GM18508 (cell line): ENCODE measurements at regions not wholly inside any gene's neighbourhood (a gene's known extent, or its start where the extent isn't known, plus 50 kb on each side); places are given as distances from the start of the nearest gene placed in this dataset.

Experiments used
- ATAC-seq: cut with Tn5 transposase; IDR thresholded peaks from one replicate; pipeline ENCODE4 v1.9.1; 2021; ENCODE audit warnings: moderate number of reproducible peaks; ENCODE audit not compliant: insufficient read depth, unreplicated experiment

DNA sequence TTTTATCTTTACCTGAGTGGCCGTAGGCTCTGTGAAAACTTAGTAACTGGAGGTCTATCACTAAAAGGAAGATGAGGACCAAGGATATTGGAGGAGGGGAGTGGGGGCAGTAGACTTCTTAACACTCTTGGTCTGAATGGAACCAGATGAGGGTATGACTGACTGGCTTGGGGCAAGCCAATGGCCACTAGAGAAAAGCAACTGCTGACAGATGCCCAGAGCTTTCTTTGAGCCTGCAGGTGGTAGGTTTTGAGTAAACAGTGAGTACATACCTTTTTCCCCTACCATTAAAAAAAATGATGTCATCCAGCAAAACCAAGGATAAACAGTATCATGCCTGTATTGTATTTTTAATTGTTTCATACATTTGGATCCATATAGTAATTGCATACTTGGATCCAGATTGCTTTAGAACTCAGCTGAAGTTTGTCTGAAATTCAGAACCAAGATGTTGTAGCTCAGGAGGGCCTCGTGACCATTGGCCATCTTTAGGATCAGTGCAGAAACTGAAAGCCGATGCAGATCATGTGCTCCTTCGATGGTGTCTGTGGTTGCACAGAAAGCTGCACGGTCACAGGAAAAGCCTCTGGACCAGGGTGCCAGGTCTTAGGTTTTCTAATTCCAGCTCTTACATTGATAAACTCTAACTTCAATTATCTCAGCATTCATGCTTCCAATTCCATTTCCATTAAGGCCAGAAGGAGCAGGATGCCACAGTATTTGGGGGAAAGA, 131.0 kb downstream of the PDGFRA start:
- ATAC-seq = no peak

- ATAC-seq = no peak
These were observed 133.9 kb downstream of the PDGFRA start for GRCh38 chr4:54363037-54363436.

DNA sequence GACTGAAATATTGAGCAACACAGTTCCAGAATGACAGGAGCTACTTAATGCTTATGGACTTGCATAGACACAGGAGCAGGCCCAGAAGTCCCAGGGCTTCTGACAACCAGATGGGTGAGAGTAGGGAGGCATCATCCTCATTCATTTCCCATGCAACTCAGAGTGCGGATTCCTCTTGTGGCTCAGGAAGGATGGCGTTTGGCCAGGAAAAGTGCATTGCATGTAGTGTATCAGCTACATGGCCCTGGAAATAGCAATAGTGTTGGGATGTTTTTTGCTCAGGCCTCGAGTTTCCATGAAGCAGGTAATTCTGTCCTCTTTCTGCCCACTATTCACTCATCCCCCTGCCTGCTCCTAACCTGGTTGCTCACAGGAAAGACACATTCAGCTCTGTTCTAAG, 136.6 kb downstream of the PDGFRA start:
- no peak for ATAC-seq

DNA sequence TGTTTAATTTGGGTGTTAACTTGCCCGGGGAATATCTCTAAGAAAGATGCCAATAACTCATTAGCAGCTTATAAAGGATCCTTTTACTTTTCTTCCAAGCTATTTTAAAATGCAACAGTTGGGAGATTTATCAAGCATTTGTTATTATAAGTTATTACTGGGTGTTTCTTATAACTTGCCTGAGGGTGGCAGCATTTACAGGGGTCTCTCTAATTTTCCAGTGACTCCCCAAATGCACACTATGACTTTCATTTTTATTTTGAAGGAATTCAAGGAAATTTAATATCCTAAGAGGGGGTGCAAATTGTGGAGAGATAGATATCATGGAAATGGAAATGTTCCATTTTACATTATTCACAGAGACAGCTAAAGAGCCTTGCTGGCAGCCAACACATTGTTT, 138.0 kb downstream of the PDGFRA start:
- ATAC-seq = no peak

DNA sequence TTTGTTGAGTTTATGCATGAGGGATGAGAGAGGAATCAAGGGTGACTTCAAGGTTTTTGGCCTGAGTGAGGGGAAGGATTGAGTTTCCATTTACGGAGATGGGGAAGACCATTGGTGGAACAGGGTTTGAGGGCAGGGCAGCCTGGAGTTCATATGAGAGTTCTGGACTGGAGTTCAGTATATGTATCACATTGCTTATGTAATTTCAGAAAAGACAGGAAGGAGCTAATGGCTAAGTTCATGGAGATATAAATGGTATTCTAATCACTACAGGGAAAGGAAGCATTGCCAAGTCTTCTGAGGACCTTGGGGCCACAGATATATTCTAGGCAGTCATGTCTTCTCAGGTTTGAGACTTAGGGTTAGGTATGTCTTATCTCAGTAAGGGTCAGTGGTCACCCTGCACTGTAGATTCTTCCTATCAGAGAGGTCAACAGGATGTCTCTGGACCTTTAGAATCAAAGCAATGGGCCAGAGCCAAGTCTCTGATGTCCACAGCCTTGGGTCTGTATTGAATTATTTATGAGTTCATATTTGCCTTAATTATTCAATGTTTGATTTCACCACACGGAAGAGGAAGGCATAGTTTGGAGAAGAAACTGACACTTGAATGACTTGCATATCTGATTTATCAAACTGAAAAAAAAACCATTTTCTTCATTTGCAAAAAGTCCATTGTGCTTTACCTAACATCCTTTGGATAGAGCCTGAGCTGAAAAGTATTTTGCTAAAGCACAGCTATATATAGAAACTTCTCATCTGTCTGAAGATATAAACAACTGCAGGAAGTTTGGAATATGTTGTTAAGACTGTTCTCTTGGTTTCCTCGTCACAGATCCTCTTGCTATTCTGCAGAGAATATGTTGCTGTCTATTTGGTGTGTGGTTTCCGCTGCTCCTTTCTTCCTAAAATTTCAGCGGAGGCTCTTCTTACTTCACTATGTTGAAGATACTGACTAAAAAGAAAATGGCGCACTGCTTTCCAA, 139.5 kb downstream of the PDGFRA start:
- ATAC-seq = no peak

GRCh38 chr4:54371173-54371572, 142.1 kb downstream of the PDGFRA start:
- ATAC-seq = no peak

DNA sequence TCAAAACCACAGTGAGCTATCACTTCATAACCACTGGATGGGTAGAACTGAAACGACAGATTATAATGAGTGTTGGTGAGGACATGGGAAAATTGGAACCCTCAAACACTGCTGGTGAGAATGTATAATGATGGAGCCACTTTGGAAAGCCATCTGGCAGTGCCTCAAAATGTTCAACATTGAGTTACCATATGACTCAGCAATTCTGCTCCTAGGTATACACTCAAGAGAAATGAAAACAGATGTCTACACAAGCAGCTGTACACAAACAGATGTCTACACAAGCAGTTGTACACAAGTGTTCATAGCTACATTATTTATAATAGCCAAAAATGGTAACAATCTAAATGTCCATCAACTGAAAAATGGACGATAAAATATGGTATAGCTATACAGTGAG, 143.9 kb downstream of the PDGFRA start:
- ATAC-seq = no peak

DNA sequence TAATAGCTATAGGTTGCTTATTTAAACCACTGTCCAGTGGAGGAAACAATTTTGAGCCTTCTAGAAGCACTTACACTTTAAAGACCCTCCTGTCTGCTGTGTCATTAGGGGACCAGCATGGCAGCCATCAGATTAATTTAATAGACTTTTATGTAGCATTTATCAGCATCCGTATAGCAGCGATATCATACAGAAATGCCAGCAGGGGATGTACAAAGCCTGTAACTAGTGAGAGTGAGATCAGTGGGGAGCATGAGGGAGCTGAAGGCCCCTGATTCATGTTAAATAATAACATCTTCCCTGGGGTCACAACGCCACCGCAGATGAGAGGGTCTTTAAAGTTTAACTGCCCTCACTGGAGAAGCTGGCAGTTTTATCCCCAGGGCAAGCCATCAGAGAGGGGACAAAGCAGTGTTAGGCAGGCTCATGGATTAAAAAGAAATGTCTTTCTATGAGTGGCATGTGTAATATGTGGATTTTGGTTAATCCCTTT, 144.7 kb downstream of the PDGFRA start:
- no peak for ATAC-seq

DNA sequence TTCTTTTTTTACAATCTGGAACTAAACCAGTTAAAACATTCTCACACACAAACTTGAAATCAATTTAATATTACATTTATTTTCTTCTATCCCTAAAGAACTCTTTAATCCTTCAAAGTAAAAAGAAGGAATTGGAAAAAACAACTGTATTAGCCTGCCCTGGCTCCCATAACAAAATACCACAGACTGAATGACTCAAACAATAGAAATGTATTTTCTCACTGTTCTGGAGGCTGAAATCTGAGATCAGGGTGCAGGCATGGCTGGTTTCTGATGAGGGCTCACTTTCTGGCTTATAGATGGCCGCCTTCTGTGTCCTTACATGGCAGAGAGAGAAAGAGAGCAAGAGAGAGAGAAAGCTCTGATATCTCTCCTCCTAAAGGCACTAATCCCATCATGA, 149.4 kb downstream of the PDGFRA start:
- no peak for ATAC-seq

GRCh38 chr4:54384152-54384551, 155.1 kb downstream of the PDGFRA start:
- no peak for ATAC-seq

DNA sequence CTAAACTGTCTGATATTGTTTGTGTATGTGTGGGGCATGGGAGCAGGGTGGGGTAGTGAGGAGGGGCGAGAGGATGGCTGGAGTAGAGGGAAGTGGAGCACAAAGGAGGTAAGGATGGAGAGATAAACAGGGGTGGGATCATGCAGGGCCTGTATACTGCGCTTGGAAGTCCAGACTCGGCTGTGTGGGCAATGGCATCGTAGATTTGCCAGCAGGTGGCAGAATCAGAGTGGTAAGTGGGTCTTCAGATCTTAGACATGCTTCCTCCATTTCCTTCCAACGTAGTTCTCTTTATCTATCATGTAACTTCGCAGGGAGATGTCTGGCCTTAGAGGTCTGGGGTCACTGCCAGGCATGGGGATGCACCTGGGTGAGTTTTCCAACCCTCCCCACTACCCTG, 155.5 kb downstream of the PDGFRA start:
- ATAC-seq = no peak

GRCh38 chr4:54386042-54386669, 157.1 kb downstream of the PDGFRA start:
- no peak for ATAC-seq

DNA sequence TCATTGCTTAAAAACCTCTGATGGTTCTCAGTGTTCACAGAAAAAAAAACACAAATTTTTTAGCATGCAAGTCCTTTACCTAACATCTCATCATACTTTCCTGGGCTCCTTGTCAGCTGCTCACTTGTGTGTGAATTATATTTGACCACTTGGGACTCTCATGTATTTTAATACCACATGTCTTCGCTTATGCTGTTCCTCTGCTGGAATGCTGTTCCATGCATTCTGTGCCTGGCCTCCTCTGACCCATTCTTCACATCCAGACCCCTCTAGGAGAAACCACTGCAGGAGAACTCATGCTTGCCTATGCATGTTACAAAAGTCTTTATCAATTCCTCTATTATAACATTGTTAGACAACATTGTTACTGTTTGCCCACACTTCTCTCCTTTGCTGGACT, 157.6 kb downstream of the PDGFRA start:
- no peak for ATAC-seq

GRCh38 chr4:54390670-54391069, 161.6 kb downstream of the PDGFRA start:
- no peak for ATAC-seq

DNA sequence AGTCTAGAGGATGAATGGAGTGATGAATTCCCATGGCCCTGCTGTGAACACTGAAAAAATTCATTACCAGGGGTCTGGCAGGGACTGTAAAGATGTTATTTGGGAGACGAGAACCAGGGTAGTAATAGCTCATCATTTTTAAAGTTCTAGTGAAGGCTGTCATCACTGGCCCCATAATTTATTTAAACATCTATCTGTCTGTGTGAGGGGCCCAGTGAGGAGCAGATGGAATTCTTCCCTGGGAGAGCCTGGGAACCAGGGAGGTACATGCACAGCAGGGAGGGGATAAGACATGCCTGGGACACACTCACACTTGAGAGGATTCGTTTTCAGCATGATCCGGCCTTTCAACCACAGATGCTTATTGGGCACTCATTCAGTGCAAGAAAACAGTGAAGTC, 162.0 kb downstream of the PDGFRA start:
- ATAC-seq = no peak

- ATAC-seq = no peak
These were observed 163.4 kb downstream of the PDGFRA start for GRCh38 chr4:54392479-54392878.

GRCh38 chr4:54393243-54393642, 164.2 kb downstream of the PDGFRA start:
- ATAC-seq = no peak

- ATAC-seq = no peak
These were observed 166.0 kb downstream of the PDGFRA start for GRCh38 chr4:54395013-54395527.

DNA sequence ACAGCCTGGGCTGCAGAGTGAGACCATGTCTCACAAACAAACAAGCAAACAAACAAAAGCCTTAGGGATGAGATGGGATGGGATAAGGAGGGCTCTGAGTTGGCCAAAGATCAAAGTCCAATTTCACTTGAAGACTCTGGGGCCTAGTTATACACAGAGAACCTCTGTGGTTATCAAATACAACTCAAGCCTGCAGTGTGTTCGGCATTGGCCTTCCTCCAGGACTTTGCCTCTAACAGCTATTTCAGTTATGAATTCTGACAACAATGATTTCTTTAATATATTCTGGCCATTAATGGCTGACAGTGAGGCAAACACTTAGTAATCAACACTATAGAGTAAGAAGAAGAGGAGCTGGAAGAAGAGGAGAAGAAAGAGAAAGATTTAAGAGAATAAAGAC, 171.1 kb downstream of the PDGFRA start:
- ATAC-seq = no peak

DNA sequence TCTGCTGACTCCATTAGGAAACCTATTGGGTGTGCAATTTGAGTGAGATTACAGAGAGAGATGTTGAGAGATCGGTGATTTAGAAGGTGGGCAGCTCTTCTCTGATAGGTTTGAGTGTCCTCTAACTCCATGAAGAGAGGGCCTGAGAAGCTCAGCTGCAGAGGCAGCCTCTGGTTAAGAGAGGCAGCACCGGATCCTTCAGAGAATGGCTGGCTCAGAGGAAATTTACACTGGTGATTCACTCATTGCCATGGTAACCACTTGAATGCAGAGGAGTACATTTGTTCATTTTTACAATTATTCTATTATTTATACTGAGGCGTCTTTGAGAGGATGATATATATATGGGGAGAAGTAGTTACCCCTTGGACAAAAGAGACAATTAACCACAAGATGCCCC, 171.7 kb downstream of the PDGFRA start:
- ATAC-seq = no peak
